A549 (cell line): ENCODE measurements at regions not wholly inside any gene's neighbourhood (a gene's known extent, or its start where the extent isn't known, plus 50 kb on each side); places are given as distances from the start of the nearest gene placed in this dataset.

Experiments used
- ATAC-seq, 2 experiments: fragments of 200-7000 bp in 1 of 2; fragments of >200 bp in 1 of 2; cut with Nextera tagmentation in 1 of 2; cut with Tn5 transposase in 1 of 2; 3 replicates each; pipeline versions ENCODE4 v1.8.0 to v1.9.1; 2018 to 2020; ENCODE audit warnings: mild to moderate bottlenecking in 1 of 2, moderate library complexity in 1 of 2
- CTCF ChIA-PET: fragments of 300-600 bp; sonication (Branson Sonifier 250); formaldehyde crosslinking; extraction: SDS; loops from one replicate; lab custom pipeline; 2021; ENCODE audit warnings: antibody characterized with exemption, inconsistent platforms; lab: Yijun Ruan, JAX
- POLR2A ChIA-PET: fragments of 350-600 bp; formaldehyde crosslinking; extraction: SDS; loops from one replicate; lab custom pipeline; 2021; ENCODE audit warnings: antibody characterized with exemption, inconsistent platforms; lab: Yijun Ruan, JAX
- DNase-seq, 2 experiments: peaks; one replicate each; pipeline versions ENCODE4 v3.0.0 to v3.0.0-alpha.2; 2011 to 2016; ENCODE audit warnings: low read depth in 1 of 2, low spot score in 1 of 2
- FAIRE-seq: peaks from 2 replicates; lab custom pipeline; 2011; peaks lifted over from hg19 to GRCh38; lab: Jason Lieb, UNC
- H3K27ac ChIP-seq, 2 experiments: fragments of >200 bp; sonication (Bioruptor Twin); formaldehyde crosslinking; 3 replicates each; pipeline ENCODE4 v1.5.1; 2016 to 2017
- H3K4me1 ChIP-seq: fragments of >200 bp; sonication (Bioruptor Twin); formaldehyde crosslinking; 3 replicates; pipeline ENCODE4 v1.6.1; 2016
- H3K4me2 ChIP-seq: fragments of >200 bp; sonication (Bioruptor Twin); formaldehyde crosslinking; 3 replicates; pipeline ENCODE4 v1.6.1; 2016
- H3K4me3 ChIP-seq: fragments of >200 bp; sonication (Bioruptor Twin); formaldehyde crosslinking; 3 replicates; pipeline ENCODE4 v1.5.1; 2016
- H3K9me3 ChIP-seq: fragments of >200 bp; sonication (Bioruptor Twin); formaldehyde crosslinking; 3 replicates; pipeline ENCODE4 v1.6.1; 2016
- BHLHE40 ChIP-seq: IDR thresholded peaks from 2 replicates; pipeline ENCODE4 v1.6.1; 2012; ENCODE audit warnings: low read depth, low read length, inconsistent platforms
- CBX2 ChIP-seq: fragments of 200-600 bp; sonication (generic); IDR thresholded peaks from 2 replicates; pipeline ENCODE4 v1.6.1; 2016; ENCODE audit warnings: low read depth, mild to moderate bottlenecking, borderline replicate concordance
- CEBPB ChIP-seq, 2 experiments: fragments of >200 bp in 1 of 2; sonication (Bioruptor Twin) in 1 of 2; formaldehyde crosslinking in 1 of 2; IDR thresholded peaks; 2 replicates each; pipeline ENCODE4 v1.6.1; 2012 to 2016
- CTCF ChIP-seq: fragments of >200 bp; sonication (Bioruptor Twin); formaldehyde crosslinking; IDR thresholded peaks from 3 replicates; pipeline ENCODE4 v1.5.1; 2016
- EHF ChIP-seq: fragments of 250-450 bp; sonication (Bioruptor Pico); IDR thresholded peaks from 2 replicates; pipeline ENCODE4 v1.5.0; 2020; ENCODE audit warnings: mild to moderate bottlenecking
- ESRRA ChIP-seq: fragments of 150-350 bp; IDR thresholded peaks from 2 replicates; pipeline ENCODE4 v1.6.1; 2014; ENCODE audit warnings: mild to moderate bottlenecking, low read length, borderline replicate concordance
- FOSL2 ChIP-seq, 2 experiments: fragments of 450-650 bp in 1 of 2; fragments of >200 bp in 1 of 2; sonication (Bioruptor Twin) in 1 of 2; formaldehyde crosslinking; IDR thresholded peaks; 2 replicates each; pipeline versions ENCODE4 v1.5.0 to v1.6.1; 2016 to 2020; ENCODE audit warnings: mild to moderate bottlenecking in 1 of 2, moderate library complexity in 1 of 2
- FOXS1 ChIP-seq: fragments of 250-450 bp; sonication (Bioruptor Pico); IDR thresholded peaks from 2 replicates; pipeline ENCODE4 v1.5.0; 2020; ENCODE audit warnings: mild to moderate bottlenecking, moderate library complexity
- HES2 ChIP-seq: fragments of >200 bp; sonication (Bioruptor Twin); formaldehyde crosslinking; IDR thresholded peaks from 2 replicates; pipeline ENCODE4 v1.6.1; 2016
- HOXB5 ChIP-seq: fragments of 250-450 bp; sonication (Bioruptor Pico); IDR thresholded peaks from 2 replicates; pipeline ENCODE4 v1.5.0; 2020; ENCODE audit warnings: mild to moderate bottlenecking, moderate library complexity
- JUN ChIP-seq, 2 experiments: fragments of >200 bp; sonication (Bioruptor Twin); formaldehyde crosslinking; IDR thresholded peaks; 2 replicates in 1 of 2; 3 replicates in 1 of 2; pipeline ENCODE4 v1.6.1; 2016 to 2017
- KDM1A ChIP-seq: fragments of 200-600 bp; sonication (generic); IDR thresholded peaks from 2 replicates; pipeline ENCODE4 v1.6.1; 2016; ENCODE audit warnings: low read depth, mild to moderate bottlenecking
- MAFK ChIP-seq: fragments of 450-650 bp; IDR thresholded peaks from 2 replicates; pipeline ENCODE4 v1.6.1; 2014; ENCODE audit not compliant: partially characterized antibody
- NFE2L2 ChIP-seq: fragments of 150-350 bp; conservative IDR thresholded peaks from 2 replicates; pipeline ENCODE4 v1.6.1; 2014; ENCODE audit warnings: low read length
- POLR2A ChIP-seq: IDR thresholded peaks from 2 replicates; pipeline ENCODE4 v1.6.1; 2012; ENCODE audit warnings: mild to moderate bottlenecking, low read length
- RAD21 ChIP-seq, 2 experiments: fragments of >200 bp in 1 of 2; sonication (Bioruptor Twin) in 1 of 2; formaldehyde crosslinking in 1 of 2; IDR thresholded peaks in 1 of 2; conservative IDR thresholded peaks in 1 of 2; 2 replicates in 1 of 2; 3 replicates in 1 of 2; pipeline ENCODE4 v1.6.1; 2012 to 2018; ENCODE audit warnings: inconsistent platforms in 1 of 2
- RARB ChIP-seq: fragments of 250-450 bp; sonication (Bioruptor Pico); IDR thresholded peaks from 2 replicates; pipeline ENCODE4 v1.8.0; 2021; ENCODE audit warnings: mild to moderate bottlenecking, moderate library complexity
- RFX5 ChIP-seq: fragments of 450-650 bp; IDR thresholded peaks from 2 replicates; pipeline ENCODE4 v1.7.1; 2014; ENCODE audit warnings: antibody characterized with exemption, mild to moderate bottlenecking, moderate library complexity
- RNF2 ChIP-seq: fragments of 200-600 bp; sonication (generic); IDR thresholded peaks from 2 replicates; pipeline ENCODE4 v1.6.1; 2016; ENCODE audit warnings: low read depth, mild to moderate bottlenecking, antibody characterized with exemption, moderate library complexity, borderline replicate concordance
- SMC3 ChIP-seq: fragments of >200 bp; sonication (Bioruptor Twin); formaldehyde crosslinking; IDR thresholded peaks from 3 replicates; pipeline ENCODE4 v1.6.1; 2018; ENCODE audit warnings: inconsistent platforms
- SREBF2 ChIP-seq: fragments of 450-650 bp; IDR thresholded peaks from 2 replicates; pipeline ENCODE4 v1.6.1; 2014; ENCODE audit warnings: mild to moderate bottlenecking, moderate library complexity
- TFCP2L1 ChIP-seq: fragments of 250-450 bp; sonication (Bioruptor Pico); IDR thresholded peaks from 2 replicates; pipeline ENCODE4 v1.5.0; 2021; ENCODE audit warnings: mild to moderate bottlenecking
- ZC3H11A ChIP-seq: fragments of 450-650 bp; IDR thresholded peaks from 2 replicates; pipeline ENCODE4 v1.6.1; 2014; ENCODE audit warnings: antibody characterized with exemption, mild to moderate bottlenecking
- ZFP36 ChIP-seq: fragments of 450-650 bp; IDR thresholded peaks from 2 replicates; pipeline ENCODE4 v1.6.1; 2014; ENCODE audit warnings: borderline replicate concordance; ENCODE audit not compliant: partially characterized antibody
- ZNF302 ChIP-seq: fragments of 250-450 bp; sonication (Bioruptor Pico); IDR thresholded peaks from 2 replicates; pipeline ENCODE4 v1.9.0; 2021; ENCODE audit warnings: inconsistent platforms, mild to moderate bottlenecking, moderate library complexity
- WGBS: methylation state at CpG from one replicate; pipeline ENCODE4 v1.1.6; 2017; ENCODE audit errors: missing lambda C conversion rate; 5-methylcytosine and 5-hydroxymethylcytosine counted together
- TF ChIP-seq, protein P1 (sequence below): fragments of 450-650 bp; IDR thresholded peaks from 2 replicates; pipeline ENCODE4 v1.6.1; 2014; ENCODE audit warnings: antibody characterized with exemption
- TF ChIP-seq, protein P2 (sequence below): fragments of 250-450 bp; sonication (Bioruptor Pico); IDR thresholded peaks from 2 replicates; pipeline ENCODE4 v1.5.0; 2020; ENCODE audit warnings: low read depth, mild to moderate bottlenecking, moderate library complexity

- no peak for ATAC-seq
- no peak for TF ChIP-seq ZFP36
- TF ChIP-seq, protein P1, sequence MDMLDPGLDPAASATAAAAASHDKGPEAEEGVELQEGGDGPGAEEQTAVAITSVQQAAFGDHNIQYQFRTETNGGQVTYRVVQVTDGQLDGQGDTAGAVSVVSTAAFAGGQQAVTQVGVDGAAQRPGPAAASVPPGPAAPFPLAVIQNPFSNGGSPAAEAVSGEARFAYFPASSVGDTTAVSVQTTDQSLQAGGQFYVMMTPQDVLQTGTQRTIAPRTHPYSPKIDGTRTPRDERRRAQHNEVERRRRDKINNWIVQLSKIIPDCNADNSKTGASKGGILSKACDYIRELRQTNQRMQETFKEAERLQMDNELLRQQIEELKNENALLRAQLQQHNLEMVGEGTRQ: peak; percentile 40
- FAIRE-seq: no peak
- no peak for DNase-seq
- 14% methylated on average over 6 of the region's 6 CpGs for WGBS
- H3K4me2 ChIP-seq: no peak overlapping the region
- no peaks in the 10 kb centered on the region for H3K4me1 ChIP-seq
- H3K4me3 ChIP-seq: no peak overlapping the region
- no peak overlapping the region for H3K27ac ChIP-seq
- POLR2A ChIA-PET: no interaction called here
- H3K9me3 ChIP-seq: no peaks in the 10 kb centered on the region
- CTCF ChIA-PET: interaction anchor here (1.2 to 1.8 kb wide), 2 partner anchors 11 to 13 kb away, joined by 4 read pairs; no protein-coding TSS in a partner anchor
Observed at GRCh38 chr2:66014450-66014849, 420.5 kb upstream of the MEIS1 start.

- no peaks in the 10 kb centered on the region for H3K4me1 ChIP-seq
- no peak overlapping the region for H3K27ac ChIP-seq
- DNase-seq (no peak), ATAC-seq (no peak), FAIRE-seq (no peak)
- ChIA-PET POLR2A (no interaction called here), CTCF (interaction anchor here (0.7 to 1.8 kb wide), 3 partner anchors 10 to 146 kb away, joined by 3 to 4 read pairs (median 4); no protein-coding TSS in a partner anchor)
- TF ChIP-seq SMC3: peak; percentile 27; the same call in 1 of the 3 replicates
- TF ChIP-seq RNF2: no peak
- no peak for TF ChIP-seq MAFK
- peak; percentile 40; the same call in 2 of the 3 replicates for TF ChIP-seq CTCF
- no peak for TF ChIP-seq EHF
- no peak for TF ChIP-seq SREBF2
- peak; percentile 12 to 26; a peak in 1 of 5 replicates for TF ChIP-seq RAD21 (conservative IDR thresholded peaks at IDR 0.05 in 1 of 2, IDR thresholded peaks at IDR 0.05 in 1 of 2)
- H3K9me3 ChIP-seq: no peaks in the 10 kb centered on the region
- no peak overlapping the region for H3K4me3 ChIP-seq
- no peak overlapping the region for H3K4me2 ChIP-seq
Observed at GRCh38 chr2:66013456-66013855, 421.5 kb upstream of the MEIS1 start.

- no peak overlapping the region for H3K4me3 ChIP-seq
- POLR2A ChIA-PET: no interaction called here
- no peak for FAIRE-seq
- no peak for TF ChIP-seq RARB
- no peak for TF ChIP-seq FOSL2 (IDR thresholded peaks at IDR 0.05)
- no peak for TF ChIP-seq FOSL2 (CRISPR knock-in tag; IDR thresholded peaks at IDR 0.05)
- TF ChIP-seq, protein P2, sequence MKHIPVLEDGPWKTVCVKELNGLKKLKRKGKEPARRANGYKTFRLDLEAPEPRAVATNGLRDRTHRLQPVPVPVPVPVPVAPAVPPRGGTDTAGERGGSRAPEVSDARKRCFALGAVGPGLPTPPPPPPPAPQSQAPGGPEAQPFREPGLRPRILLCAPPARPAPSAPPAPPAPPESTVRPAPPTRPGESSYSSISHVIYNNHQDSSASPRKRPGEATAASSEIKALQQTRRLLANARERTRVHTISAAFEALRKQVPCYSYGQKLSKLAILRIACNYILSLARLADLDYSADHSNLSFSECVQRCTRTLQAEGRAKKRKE (CRISPR knock-in tag): no peak
- TF ChIP-seq BHLHE40: no peak
- no peak for TF ChIP-seq RAD21 (conservative IDR thresholded peaks at IDR 0.05 in 1 of 2, IDR thresholded peaks at IDR 0.05 in 1 of 2)
- no peak for TF ChIP-seq ZC3H11A
- TF ChIP-seq, all 56 proteins: peak for 0
- no peaks in the 10 kb centered on the region for H3K9me3 ChIP-seq
- CTCF ChIA-PET: no interaction called here
- H3K4me1 ChIP-seq: no peaks in the 10 kb centered on the region
- no peak overlapping the region for H3K4me2 ChIP-seq
- DNase-seq (no peak), ATAC-seq (no peak)
- no peak overlapping the region for H3K27ac ChIP-seq
Observed at GRCh38 chr2:66003931-66004330, 431.0 kb upstream of the MEIS1 start.

- POLR2A ChIA-PET: no interaction called here
- CTCF ChIA-PET: interaction anchor here (1.0 to 1.4 kb wide), 2 partner anchors 9 to 13 kb away, joined by 4 read pairs; no protein-coding TSS in a partner anchor
- ATAC-seq: no peak
Observed at GRCh38 chr2:66001538-66001937, 433.4 kb upstream of the MEIS1 start.

More at GRCh38 chr2:66001538-66001937, 433.4 kb upstream of the MEIS1 start:
- H3K4me2 ChIP-seq: no peak overlapping the region
- no peak overlapping the region for H3K27ac ChIP-seq
- no peaks in the 10 kb centered on the region for H3K9me3 ChIP-seq
- H3K4me3 ChIP-seq: no peak overlapping the region
- no peak for TF ChIP-seq HOXB5
- TF ChIP-seq, protein P2 (CRISPR knock-in tag): no peak
- TF ChIP-seq HES2: no peak
- TF ChIP-seq FOXS1 (CRISPR knock-in tag): no peak
- TF ChIP-seq CEBPB (IDR thresholded peaks at IDR 0.05): no peak
- no peak for TF ChIP-seq CBX2
- no peak for TF ChIP-seq ESRRA
- no peak for TF ChIP-seq RFX5
- TF ChIP-seq TFCP2L1: no peak
- TF ChIP-seq KDM1A: no peak
- TF ChIP-seq NFE2L2: no peak
- TF ChIP-seq RARB: no peak
- no peak for TF ChIP-seq ZNF302 (CRISPR knock-in tag)
- TF ChIP-seq ZC3H11A: no peak
- TF ChIP-seq JUN (IDR thresholded peaks at IDR 0.05): no peak
- no peak for TF ChIP-seq SMC3
- TF ChIP-seq POLR2A: no peak
- WGBS: 2% methylated on average over 2 of the region's 2 CpGs
- H3K4me1 ChIP-seq: no peaks in the 10 kb centered on the region
- no peak for DNase-seq
- FAIRE-seq: no peak
